GM10248 (cell line): ENCODE measurements at regions not wholly inside any gene's neighbourhood (a gene's known extent, or its start where the extent isn't known, plus 50 kb on each side); places are given as distances from the start of the nearest gene placed in this dataset.

Experiments used
- CTCF ChIA-PET: fragments of 300-600 bp; sonication (Branson Sonifier 250); formaldehyde crosslinking; extraction: SDS; loops from one replicate; lab custom pipeline; 2021; ENCODE audit warnings: antibody characterized with exemption; lab: Yijun Ruan, JAX
- POLR2A ChIA-PET: fragments of 350-650 bp; sonication (Branson Sonifier 250); formaldehyde crosslinking; extraction: SDS; loops from one replicate; lab custom pipeline; 2020; ENCODE audit warnings: antibody characterized with exemption; lab: Yijun Ruan, JAX
- DNase-seq: peaks from one replicate; pipeline ENCODE4 v3.0.0; 2012; ENCODE audit errors: extremely low spot score
- TF ChIP-seq, protein P1 (sequence below): IDR thresholded peaks from 2 replicates; pipeline ENCODE4 v1.5.1; 2012; ENCODE audit warnings: mild to moderate bottlenecking, low read depth; ENCODE audit errors: extremely low read depth, missing control alignments, control extremely low read depth

DNA sequence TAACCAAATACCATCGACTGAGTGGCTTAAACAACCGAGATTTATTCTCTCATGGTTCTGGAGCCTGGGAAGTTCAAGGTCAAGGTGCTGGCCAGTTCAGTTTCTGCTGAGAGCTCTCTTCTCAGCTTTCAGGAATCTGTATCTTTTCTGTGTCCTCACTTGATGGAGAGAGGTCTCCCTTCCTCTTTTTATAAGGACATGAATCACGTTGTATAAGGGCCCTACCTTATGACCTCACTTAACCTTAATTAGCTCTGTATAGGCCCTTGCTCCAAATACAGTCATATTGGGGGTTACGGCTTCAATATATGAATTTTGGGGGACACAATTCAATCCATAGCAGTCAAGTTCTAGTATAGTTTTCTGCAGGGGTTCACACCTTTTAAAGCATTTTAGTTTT, 135.2 kb upstream of the ADO start:
- TF ChIP-seq, protein P1, sequence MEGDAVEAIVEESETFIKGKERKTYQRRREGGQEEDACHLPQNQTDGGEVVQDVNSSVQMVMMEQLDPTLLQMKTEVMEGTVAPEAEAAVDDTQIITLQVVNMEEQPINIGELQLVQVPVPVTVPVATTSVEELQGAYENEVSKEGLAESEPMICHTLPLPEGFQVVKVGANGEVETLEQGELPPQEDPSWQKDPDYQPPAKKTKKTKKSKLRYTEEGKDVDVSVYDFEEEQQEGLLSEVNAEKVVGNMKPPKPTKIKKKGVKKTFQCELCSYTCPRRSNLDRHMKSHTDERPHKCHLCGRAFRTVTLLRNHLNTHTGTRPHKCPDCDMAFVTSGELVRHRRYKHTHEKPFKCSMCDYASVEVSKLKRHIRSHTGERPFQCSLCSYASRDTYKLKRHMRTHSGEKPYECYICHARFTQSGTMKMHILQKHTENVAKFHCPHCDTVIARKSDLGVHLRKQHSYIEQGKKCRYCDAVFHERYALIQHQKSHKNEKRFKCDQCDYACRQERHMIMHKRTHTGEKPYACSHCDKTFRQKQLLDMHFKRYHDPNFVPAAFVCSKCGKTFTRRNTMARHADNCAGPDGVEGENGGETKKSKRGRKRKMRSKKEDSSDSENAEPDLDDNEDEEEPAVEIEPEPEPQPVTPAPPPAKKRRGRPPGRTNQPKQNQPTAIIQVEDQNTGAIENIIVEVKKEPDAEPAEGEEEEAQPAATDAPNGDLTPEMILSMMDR, result no peak
- CTCF ChIA-PET, result interaction anchor here (1.0 to 5.1 kb wide), 9 partner anchors 11 to 148 kb away, joined by 3 to 58 read pairs (median 3); no protein-coding TSS in a partner anchor
- no peak for DNase-seq
- POLR2A ChIA-PET, result no interaction called here

DNA sequence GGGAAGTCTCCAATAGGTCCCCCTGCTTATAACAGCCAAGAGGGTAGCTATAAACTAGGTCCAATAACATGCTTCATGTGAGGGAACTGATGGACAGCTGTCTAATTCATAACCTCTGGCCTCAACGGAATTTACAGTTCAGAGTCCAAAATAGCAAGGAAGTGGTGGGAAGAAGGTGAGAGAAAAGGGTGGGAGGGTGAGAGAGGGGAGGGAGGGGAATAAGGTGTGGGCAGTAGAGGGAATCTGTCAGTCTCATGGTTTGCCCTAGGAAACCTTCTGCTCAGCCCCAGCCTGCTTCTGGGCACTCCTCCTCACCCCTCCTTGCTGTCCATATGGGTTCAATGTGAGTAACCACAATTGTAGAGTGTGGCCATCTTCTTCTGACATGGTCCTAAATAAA, 133.4 kb upstream of the ADO start:
- TF ChIP-seq, protein P1, result no peak
- POLR2A ChIA-PET, result no interaction called here
- CTCF ChIA-PET, result interaction anchor here (0.7 to 5.1 kb wide), 8 partner anchors 10 to 63 kb away, joined by 3 to 58 read pairs (median 4); no protein-coding TSS in a partner anchor
- DNase-seq, result no peak

DNA sequence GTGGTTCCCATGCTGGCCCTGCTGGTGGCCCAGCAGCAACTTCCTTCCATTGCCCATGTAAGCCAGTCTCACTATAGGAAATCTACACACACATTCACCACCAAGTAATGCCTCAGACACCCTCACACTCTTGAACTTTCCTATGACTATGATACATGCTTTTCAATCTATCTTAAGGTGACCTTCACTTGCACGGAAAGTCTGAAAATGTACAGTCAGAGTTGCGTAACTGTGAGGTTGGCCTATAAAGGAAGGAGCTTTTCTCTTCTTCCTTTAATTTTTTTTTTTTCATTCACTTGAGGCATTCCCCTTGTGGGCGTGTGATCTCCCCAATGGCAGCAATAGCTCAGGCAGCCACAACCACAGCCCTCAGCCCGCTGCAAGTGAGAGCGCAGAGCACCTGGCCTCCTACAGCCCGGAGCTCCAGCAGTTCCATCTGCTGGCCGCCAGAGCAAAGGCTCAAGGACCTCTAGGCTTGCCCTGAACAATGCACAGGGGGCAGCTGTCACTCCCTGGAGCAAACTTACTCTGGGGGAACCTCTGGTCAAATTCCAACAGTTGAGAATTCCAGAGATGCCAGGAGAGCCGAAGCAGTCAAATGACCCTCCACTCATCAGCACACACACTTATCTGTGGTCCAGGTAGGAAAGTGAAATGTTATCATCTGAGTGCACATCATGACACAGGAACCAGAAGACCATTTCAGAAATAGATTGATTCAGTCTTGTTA, 123.1 kb upstream of the ADO start:
- DNase-seq, result peak; percentile 88
- ChIA-PET POLR2A (interaction anchor here (1.2 kb wide), 1 partner anchor 134 kb away, joined by 6 read pairs; the partner anchor contains the start of gene EGR2), CTCF (interaction anchor here (0.7 to 5.3 kb wide), 36 partner anchors 9 to 319 kb away, joined by 3 to 58 read pairs (median 6); partner anchors contain the start of gene ADO)
- TF ChIP-seq, protein P1, result peak; percentile 76

DNA sequence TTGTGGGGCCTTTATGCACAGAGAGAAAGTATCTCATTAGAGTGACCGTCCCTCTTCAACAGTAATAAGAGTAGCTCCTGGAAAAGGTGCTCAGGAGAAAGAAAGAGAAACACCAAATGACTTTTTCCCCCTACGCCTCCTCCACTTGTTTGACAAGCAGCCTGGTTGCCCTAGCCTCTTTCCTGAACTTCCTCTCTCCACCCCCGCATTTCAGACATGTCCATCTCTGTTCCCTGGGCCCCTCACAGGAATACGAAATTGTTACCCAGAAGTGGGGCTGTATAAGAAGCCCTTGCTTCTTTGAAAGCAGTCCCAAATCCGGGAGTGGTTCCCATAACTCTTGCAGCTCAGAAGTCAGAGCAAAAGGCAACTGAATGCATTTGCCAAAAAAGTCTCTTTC, 119.6 kb upstream of the ADO start:
- POLR2A ChIA-PET, result no interaction called here
- CTCF ChIA-PET, result interaction anchor here (1.4 to 2.5 kb wide), 5 partner anchors 20 to 482 kb away, joined by 3 to 9 read pairs (median 5); no protein-coding TSS in a partner anchor
- TF ChIP-seq, protein P1, result no peak
- no peak for DNase-seq

DNA sequence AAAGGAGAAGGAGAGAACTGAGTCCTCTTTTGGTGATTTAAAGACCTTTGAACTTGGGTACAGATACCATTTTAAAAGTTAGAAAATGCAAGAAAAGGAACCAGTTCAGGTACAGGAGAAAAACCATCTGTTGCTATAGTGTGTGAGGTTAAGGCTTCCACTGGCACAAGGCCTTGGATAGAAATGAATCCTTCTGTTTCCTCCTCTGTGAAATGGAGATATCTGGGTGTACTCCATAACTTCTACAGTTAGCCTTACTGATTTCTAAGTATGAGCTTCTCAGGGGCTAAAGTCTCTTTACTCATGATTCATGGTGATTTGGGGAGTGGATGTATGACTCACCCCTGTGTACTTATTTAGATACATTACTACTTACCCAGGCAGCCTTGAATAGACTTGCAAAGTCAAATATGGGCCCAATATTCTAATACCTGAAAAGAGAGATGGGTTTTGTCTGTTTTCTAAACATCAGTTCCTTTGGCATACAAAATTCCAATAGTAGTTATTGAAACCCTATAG, 117.2 kb upstream of the ADO start:
- POLR2A ChIA-PET, result no interaction called here
- TF ChIP-seq, protein P1, result no peak
- CTCF ChIA-PET, result interaction anchor here (0.9 to 2.5 kb wide), 6 partner anchors 14 to 131 kb away, joined by 3 to 9 read pairs (median 4); no protein-coding TSS in a partner anchor
- DNase-seq, result no peak

DNA sequence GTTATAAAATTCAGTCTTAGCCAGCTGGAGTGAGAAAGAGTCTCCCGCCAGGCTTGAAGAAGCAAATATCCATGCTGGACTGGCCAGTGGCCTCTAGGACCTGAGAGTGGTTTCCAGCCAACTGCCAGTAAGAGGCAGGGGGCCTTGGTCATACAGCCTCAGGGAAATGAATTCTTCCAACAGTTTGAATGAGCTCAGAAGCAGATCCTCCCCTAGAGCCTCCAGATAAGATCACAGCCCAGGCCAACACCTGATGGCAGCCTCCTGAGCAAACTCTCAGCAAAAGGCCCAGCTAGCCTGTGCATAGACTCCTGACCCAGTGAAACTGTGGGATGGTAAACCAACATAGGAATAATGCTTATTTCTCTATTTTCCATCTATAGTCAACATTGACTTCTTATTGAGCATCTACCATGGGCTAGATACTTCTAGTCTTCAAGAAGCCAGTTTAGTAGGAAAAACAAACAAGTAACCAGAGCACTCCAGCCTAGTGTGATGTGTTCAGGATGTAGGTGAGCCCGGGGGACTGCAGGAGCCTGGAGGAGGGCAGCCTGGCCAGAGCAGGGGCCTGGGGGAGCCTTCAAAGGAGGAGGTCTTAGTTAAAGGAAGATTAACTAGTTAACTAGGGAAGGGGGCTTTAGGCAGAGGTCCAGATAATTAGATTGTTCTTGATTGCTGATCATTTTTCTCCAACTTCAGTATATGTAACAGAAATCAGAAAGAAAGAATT, 115.4 kb upstream of the ADO start:
- DNase-seq, result no peak
- ChIA-PET CTCF (interaction anchor here (1.9 to 2.0 kb wide), 2 partner anchors 10 to 12 kb away, joined by 6 to 8 read pairs; no protein-coding TSS in a partner anchor), POLR2A (no interaction called here)
- TF ChIP-seq, protein P1, result no peak
